Tibial artery (tissue), 4 donors: ENCODE measurements at regions not wholly inside any gene's neighbourhood (a gene's known extent, or its start where the extent isn't known, plus 50 kb on each side); places are given as distances from the start of the nearest gene placed in this dataset.

Experiments used
- DNase-seq, 2 donors: peaks; one replicate each; pipeline ENCODE4 v3.0.0-alpha.2; 2019
- H3K27ac ChIP-seq, 2 donors: fragments of 200-600 bp; sonication (generic) in 1 of 2; 1 replicate in 1 of 2; 2 replicates in 1 of 2; pipeline ENCODE4 v1.5.1; 2018 to 2019; ENCODE audit warnings: mild to moderate bottlenecking in 1 of 2
- H3K27me3 ChIP-seq, 2 donors: fragments of 200-600 bp; sonication (generic) in 1 of 2; one replicate each; pipeline versions ENCODE4 v1.5.1 to v1.6.0; 2016 to 2019
- H3K36me3 ChIP-seq, 3 donors: fragments of 200-600 bp; sonication (generic) in 2 of 3; one replicate each; pipeline ENCODE4 v1.5.1; 2016 to 2019; ENCODE audit warnings: mild to moderate bottlenecking in 2 of 3
- H3K4me1 ChIP-seq, 4 donors: fragments of 200-600 bp; sonication (generic) in 2 of 4; 1 replicate in 3 of 4; 2 replicates in 1 of 4; pipeline ENCODE4 v1.5.1; 2016 to 2019
- H3K4me3 ChIP-seq, 2 donors: fragments of 200-600 bp; sonication (generic) in 1 of 2; 1 replicate in 1 of 2; 2 replicates in 1 of 2; pipeline ENCODE4 v1.5.1; 2018 to 2019; ENCODE audit warnings: mild to moderate bottlenecking in 2 of 2
- H3K9me3 ChIP-seq, 3 donors: fragments of 200-600 bp; sonication (generic) in 1 of 3; one replicate each; pipeline ENCODE4 v1.5.1; 2016 to 2019
- CTCF ChIP-seq, 2 experiments: fragments of 200-600 bp in 1 of 2; fragments of 450-650 bp in 1 of 2; IDR thresholded peaks; one replicate each; pipeline ENCODE4 v1.5.1; 2017 to 2019; ENCODE audit warnings: antibody characterized with exemption in 2 of 2, mild to moderate bottlenecking in 1 of 2, moderate library complexity in 1 of 2
- intact Hi-C: fragments of 100-400 bp; cut with DNase I; formaldehyde crosslinking; loops from one replicate; pipeline ENCODE4 v1.15.0; 2023; ENCODE audit warnings: low total_unique reads

GRCh38 chr22:47236718-47237117, 474.3 kb downstream of the TBC1D22A start:
- H3K4me1 ChIP-seq: no peaks in the 10 kb centered on the region
- peaks cover 3 to 19% (median 7%) of the 10 kb centered on the region in 3 donors for H3K9me3 ChIP-seq
- TF ChIP-seq CTCF (IDR thresholded peaks at IDR 0.05): no peak
- H3K27me3 ChIP-seq: peaks cover 0 to 16% of the 10 kb centered on the region in 2 donors
- no peak overlapping the region for H3K4me3 ChIP-seq
- no peak for DNase-seq
- H3K27ac ChIP-seq: no peak overlapping the region
- no peaks in the 10 kb centered on the region for H3K36me3 ChIP-seq
- intact Hi-C loops: no loop called here

GRCh38 chr22:47236161-47236560, 473.7 kb downstream of the TBC1D22A start:
- no peaks in the 10 kb centered on the region for H3K4me1 ChIP-seq
- peaks cover 3 to 19% (median 7%) of the 10 kb centered on the region in 3 donors for H3K9me3 ChIP-seq
- no peak for DNase-seq
- no peaks in the 10 kb centered on the region for H3K36me3 ChIP-seq
- H3K27me3 ChIP-seq: peaks cover 0 to 16% of the 10 kb centered on the region in 2 donors
- H3K4me3 ChIP-seq: no peak overlapping the region
- intact Hi-C loops: no loop called here
- no peak overlapping the region for H3K27ac ChIP-seq
- TF ChIP-seq CTCF (IDR thresholded peaks at IDR 0.05): no peak

GRCh38 chr22:47233316-47234243, 471.1 kb downstream of the TBC1D22A start:
- no peak for TF ChIP-seq CTCF (IDR thresholded peaks at IDR 0.05)
- intact Hi-C loops: no loop called here
- Histone ChIP-seq H3K9me3 (peaks cover 3 to 19% (median 7%) of the 10 kb centered on the region in 3 donors), H3K4me3 (no peak overlapping the region), H3K36me3 (no peaks in the 10 kb centered on the region), H3K4me1 (no peaks in the 10 kb centered on the region), H3K27me3 (peaks cover 0 to 9% of the 10 kb centered on the region in 2 donors), H3K27ac (no peak overlapping the region)
- no peak for DNase-seq

DNA sequence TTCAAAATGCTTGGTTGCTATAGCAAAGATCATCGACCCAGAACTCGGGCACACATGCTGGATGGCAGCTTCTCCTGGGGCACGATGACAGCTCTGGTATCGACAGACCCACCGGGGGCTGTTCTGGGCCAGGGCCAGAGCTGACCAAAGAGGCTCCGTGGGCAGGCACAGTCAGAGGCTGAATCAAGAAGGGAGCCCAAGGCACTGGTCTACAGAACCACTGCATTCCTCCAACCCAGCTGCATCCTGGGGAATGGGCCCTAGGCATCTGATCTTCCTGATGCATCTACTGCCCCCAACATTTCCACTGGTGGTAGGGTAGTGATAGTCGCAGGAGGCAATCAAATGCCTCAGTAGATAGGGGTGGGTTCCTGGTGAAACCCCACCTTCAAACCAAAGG, 470.3 kb downstream of the TBC1D22A start:
- Histone ChIP-seq H3K36me3 (no peaks in the 10 kb centered on the region), H3K4me3 (no peak overlapping the region), H3K4me1 (no peaks in the 10 kb centered on the region), H3K27ac (no peak overlapping the region), H3K27me3 (peaks cover 0 to 3% of the 10 kb centered on the region in 2 donors), H3K9me3 (peaks cover 3 to 19% (median 7%) of the 10 kb centered on the region in 3 donors)
- DNase-seq: no peak
- intact Hi-C loops: no loop called here
- no peak for TF ChIP-seq CTCF (IDR thresholded peaks at IDR 0.05)

DNA sequence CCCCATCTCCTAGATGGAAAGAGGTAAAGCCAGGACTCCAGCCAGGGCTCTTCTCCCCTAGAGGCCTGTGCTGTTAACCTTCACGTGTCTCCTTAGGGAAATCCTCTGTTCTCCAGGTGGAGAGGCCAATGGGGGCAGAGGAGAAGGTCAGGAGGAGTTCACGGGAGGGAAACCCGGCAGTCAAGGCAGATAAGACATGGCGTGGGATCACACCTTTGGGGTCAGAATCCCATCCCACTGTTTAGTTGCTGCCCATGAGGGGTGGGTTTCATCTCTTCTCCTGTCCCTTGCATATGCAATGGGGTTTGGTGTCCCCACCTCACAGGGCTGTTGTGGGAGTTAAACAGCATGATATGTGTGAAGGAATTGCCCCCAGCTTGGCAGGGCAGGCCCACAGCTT, 469.7 kb downstream of the TBC1D22A start:
- intact Hi-C loops: no loop called here
- Histone ChIP-seq H3K27ac (no peak overlapping the region), H3K36me3 (no peaks in the 10 kb centered on the region), H3K4me3 (no peak overlapping the region), H3K4me1 (no peaks in the 10 kb centered on the region), H3K9me3 (peaks cover 3 to 19% (median 7%) of the 10 kb centered on the region in 3 donors), H3K27me3 (no peaks in the 10 kb centered on the region)
- DNase-seq: no peak
- TF ChIP-seq CTCF (IDR thresholded peaks at IDR 0.05): no peak
